CD4-positive, alpha-beta T cell treated with Interleukin-12 subunit alpha and Interleukin-12 subunit beta, for 1 hour (primary cell): ENCODE measurements at regions not wholly inside any gene's neighbourhood (a gene's known extent, or its start where the extent isn't known, plus 50 kb on each side); places are given as distances from the start of the nearest gene placed in this dataset.
"Not testable (repeated sequence)": the region's sequence is repeated elsewhere in the genome, so short reads cannot be mapped to it uniquely, and the experiment has no call there.

ENCODE experiments used
- DNase-seq: peaks from one replicate; pipeline ENCODE4 v3.0.0-alpha.2; 2020

DNA sequence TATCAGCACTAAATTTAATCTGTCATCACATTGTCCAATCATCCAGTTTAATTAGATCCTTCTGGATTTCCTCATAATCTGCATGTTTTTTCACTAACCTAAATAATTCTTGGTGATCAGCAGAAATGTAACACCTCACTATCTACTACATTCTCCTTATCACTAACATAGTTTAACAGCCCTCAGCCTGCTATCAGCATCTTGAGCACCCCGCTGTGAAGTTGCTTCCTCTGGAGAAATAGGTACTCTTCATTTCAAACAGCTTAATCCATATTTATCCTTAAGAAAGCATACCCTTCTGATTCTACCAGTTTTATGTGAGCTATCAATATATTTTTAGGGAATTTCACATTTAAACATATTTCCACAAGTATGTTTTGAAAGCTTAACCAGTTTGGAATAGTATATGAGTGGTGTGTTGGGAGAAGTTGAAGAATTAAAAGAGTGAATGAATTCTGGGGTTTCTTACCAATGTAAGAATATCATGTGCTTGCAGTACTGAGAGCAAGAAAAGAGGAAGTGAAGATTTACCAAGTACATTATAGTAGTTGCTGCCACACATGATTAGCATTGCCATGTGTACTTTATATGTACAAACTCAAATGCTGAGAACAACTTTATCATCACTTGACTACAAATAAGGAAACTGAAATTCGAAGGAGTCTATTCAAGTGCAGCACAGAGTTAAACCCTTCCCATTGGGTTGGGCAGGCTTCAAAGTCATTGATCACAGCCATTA, 771.1 kb upstream of the ADGRL4 start:
- no peak for DNase-seq

DNA sequence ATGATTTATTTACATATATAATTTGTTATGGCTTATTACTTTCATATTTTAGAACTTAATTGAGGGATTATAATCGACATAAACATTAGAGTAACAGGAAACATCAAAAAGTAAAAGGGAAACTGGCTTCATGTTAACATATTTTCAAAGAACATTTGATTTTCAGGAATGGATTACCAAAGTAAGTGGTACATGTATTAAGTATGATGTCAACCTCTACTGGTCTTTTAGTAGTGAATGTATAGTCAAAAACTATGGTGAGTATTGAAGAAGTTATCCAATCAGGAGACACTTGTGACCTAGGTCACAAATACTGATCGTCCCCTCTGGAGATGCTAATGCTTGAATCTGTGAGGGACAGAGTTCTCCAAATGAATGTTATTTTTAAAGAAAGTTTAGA, 768.9 kb upstream of the ADGRL4 start:
- DNase-seq, result no peak

DNA sequence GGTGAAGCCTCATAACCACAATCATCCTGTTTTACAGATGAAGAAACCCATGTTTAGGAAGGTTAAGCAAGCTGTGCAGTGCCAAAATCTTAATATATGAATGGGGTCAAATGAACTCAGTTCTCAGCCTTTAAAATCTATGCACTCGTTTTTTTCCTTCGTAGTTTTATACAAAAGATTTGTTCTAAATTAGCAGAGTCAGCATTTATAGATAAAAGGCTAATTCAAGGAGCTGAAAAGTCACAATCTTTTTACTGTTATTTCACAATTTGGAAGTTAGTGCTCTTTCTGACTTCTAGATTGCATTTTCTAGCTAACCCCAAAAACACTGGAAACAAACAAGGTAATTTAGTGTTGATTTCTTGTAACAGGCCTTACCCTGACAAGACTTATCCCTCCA, 766.9 kb upstream of the ADGRL4 start:
- no peak for DNase-seq

DNA sequence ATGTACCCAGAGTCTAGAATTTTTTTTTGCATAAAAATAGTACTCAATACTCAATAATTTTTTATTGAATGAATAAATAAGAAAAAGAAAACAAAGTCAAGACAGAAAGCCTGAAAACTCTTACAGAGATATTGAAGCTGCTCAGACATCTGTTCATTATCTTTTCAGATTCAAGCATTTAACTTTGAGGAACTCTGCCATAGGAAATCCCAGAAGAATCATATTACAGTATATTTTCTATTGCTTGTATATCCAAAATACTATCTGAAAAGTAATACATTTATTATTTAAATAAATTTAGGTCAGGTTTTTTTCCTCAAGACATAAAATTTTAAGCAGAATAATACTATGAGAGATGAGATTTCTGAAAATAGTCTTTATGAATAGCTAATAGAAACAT, 755.9 kb upstream of the ADGRL4 start:
- no peak for DNase-seq

DNA sequence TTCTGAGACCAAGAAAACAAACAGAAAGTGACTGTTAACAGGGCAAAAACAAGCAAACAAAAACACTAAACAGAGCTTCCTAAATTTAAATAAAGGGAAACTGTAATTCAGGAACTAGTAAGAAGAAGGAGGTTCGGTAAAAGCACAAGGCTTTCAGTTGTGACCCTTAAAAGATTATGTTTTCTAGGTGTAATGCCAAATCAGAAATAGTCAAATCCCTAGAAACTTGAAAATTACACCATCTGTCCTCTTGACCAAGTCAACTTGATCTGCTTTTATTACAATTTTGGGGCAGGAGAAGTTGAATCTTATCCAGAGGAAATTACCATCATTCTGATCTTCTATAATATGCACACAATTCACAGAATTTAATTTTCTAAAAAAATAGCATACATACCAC, 754.0 kb upstream of the ADGRL4 start:
- no peak for DNase-seq

DNA sequence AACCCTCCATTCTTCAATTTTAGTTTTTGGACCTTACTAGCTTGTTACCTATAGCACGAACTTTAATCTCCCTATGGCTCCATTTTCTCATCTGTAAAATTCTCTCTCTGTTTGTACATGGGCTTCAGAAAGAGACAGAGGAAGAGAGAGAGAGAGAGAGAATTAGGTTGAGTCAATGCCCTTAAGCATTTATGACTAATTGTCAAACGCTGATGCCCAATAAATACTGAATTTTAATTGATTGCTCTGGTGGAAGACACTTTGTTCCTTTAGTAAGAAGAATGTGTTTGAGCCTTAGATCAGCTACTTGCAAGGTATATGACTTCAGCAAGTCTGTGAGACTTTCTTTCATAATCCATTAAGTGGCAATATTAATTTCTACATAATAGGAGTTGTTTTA, 743.1 kb upstream of the ADGRL4 start:
- no peak for DNase-seq

DNA sequence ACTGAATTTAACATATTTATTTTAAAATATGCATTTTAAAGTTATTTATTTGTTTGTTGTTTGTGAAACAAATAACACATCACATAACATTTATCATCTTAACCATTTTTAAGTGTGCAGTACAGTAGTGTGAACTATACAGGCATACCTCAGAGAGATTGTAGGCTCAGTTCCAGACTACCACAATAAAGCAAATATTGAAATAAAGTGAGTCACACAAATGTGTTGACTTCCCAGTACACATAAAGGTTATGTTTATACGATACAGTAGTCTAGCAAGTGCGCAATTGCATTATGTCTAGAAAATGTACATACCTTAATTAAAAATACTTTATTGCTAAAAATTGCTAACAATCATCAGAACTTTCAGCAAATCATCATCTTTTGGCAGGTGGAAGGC, 739.4 kb upstream of the ADGRL4 start:
- DNase-seq, result no peak

DNA sequence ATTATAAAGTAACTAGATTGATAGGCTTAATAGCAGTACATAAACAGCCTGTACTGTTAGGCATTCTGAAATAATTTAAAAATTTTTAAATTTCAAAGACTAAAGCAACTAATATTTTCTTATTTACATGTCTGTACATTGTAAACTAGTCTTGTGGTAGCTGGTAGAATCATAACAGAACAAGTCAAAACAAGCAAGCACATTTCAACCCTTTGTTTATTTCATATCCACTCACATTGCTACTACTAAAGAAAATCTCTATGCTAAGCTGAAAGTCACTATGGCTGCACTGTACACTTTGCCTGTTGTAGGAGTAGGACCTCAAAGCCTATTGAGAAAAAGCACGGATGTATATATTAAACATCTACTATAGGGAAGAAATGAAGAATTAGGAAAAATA, 738.2 kb upstream of the ADGRL4 start:
- no peak for DNase-seq

DNA sequence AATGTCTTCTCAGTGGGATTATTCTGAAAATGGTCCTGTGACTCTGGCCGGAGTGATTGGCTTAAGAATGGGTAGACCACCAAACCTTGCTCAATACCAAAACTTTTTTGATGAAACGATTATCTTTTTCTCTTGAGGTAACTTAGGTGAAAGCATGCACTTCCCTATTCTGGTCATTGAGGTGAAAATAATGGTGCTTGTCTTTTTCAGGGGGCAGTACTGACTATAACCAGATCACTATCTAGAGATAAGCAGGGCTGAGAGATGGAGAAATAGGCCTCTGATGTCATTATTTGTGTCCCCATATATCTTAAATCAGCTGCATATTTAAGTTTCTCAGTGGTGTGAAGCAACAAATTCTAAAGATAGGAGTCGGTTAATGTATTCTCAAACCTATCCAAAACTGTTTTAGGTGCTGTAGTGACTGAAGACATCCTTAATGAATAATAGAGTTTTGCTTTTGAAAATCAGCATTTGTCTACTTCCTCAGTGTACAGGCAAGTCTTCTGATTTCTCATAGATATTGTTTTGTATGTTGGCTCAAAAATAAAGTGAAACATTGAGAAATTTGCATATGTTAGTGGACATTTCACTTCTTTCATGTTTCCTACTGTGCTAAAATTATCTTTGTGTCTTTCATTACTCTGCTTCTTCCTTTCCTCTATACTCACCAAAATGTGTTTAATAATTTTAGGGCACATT, 735.3 kb upstream of the ADGRL4 start:
- no peak for DNase-seq

DNA sequence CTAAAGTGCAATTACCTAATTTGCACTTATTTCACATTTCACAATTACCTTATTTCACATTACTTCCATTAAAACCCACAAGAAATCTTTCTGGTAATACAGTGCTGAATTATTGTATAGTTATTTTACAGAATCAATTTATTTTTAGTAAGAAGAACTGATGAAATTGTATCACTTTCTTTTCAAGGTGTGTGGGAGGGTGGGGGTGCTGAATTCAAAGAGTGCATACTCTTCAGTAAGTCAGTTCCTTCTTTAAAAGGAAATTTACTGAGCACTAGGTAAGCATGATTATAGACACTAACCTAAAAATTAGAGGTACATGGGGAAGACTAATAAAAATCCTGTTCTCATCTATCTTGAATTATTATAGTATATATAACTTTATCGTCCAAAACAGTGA, 731.6 kb upstream of the ADGRL4 start:
- no peak for DNase-seq

DNA sequence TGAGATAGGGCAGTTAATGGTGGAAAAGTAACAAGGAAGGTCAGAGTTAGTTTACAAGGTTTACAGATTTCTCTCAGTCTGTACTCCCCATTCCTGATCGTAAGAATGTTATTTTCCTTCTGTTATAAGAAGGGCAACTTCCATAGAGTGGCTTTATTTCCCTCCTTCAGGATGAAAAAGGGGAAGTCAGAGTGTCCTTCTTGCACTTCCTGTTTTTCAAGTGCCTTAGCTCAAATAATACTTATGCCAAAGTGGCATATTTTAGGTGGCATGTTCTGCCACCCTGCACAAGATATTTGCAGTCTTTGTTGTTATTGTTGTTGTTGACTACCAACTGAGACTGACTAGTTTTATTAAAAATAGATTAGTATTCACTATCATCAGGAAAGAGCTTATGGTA, 730.7 kb upstream of the ADGRL4 start:
- no peak for DNase-seq

DNA sequence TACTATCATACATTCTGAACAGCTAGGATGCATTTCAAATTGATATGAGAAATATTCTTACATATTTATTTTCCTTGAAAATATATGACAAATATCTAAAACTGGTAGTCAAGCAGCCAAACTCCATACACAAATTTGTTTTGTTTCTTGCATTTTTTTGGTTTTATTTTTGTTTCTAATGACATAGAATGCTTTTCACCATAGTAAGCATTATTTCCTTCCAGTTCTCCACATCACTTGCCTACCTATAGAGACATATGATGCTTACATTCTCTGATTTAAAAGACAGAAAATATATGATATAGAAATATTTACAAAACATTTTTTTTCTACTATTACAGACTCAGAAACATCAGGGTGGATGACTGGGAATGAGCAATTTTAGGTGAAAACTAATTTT, 726.4 kb upstream of the ADGRL4 start:
- no peak for DNase-seq

DNA sequence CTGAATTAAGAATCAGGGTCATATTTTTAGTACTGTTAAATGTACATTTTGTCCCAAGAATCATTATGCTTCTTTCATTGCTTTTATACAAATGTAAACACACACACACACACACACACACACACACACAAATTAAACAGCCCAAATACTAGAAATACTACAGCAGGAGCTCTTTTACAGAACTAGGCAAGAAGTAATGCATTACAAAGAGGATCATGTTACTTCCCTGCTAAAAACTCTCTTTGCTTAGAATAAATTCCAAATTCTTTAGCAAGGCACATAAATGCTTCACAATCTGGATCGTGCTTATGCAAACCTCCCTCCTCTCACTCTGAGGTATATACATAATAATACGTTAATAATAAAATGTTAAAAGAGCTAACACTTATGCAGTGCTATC, 720.4 kb upstream of the ADGRL4 start:
- DNase-seq, result no peak

DNA sequence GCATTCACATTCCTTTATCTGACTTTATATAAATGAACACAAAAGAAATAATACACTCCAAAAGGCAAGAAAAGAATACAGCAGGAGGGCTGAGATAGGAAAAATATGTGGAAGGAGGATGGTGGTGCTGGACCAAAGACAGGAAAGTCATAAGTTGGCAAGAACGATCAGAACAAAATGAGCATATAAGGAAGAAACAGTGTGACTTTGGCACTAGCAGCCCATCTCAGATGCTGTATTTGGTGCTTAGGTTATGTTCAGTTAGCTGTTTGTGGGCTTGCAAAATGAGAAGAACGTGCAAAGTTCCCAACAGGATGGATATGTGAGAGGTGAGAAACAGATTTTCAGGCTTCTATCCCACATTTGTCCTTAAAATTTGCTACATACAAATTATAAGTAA, 719.8 kb upstream of the ADGRL4 start:
- DNase-seq, result no peak

DNA sequence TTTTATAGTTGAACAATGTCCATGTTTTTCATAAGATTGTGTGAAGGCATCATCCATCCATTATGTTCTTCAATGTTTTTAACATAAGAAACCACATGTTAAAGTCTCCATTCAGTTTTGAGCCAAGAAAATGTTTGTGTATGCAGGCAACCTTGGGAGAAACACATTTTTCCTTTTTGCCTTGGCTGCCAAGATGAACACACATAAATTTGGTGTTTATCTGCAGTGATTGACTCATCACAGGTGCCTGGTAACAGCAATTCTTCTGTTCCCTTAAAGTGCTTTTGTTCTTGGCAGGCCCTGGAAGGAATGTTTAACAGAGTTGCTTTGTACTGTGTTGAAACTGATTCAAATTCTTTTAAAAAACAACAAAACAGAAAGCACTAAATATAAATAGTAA, 709.9 kb upstream of the ADGRL4 start:
- DNase-seq, result no peak

DNA sequence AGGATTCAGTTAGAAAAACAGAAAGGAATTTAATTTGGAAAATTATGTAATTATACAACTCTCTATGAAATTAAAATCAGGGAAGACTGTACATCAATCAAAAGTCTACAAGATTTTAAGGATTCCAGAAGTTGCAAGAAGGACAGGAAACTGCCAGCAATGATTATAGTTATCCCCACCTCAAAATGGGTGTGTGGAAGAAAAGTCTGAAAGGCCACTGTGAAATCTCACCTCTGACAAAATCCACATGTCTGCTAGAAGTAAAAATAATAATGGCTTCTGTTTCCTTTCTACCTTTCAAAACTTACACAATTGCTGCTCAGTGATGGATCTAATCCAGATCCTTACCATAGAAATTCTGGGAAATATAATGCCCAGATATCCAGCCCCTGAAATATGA, 708.1 kb upstream of the ADGRL4 start:
- no peak for DNase-seq

DNA sequence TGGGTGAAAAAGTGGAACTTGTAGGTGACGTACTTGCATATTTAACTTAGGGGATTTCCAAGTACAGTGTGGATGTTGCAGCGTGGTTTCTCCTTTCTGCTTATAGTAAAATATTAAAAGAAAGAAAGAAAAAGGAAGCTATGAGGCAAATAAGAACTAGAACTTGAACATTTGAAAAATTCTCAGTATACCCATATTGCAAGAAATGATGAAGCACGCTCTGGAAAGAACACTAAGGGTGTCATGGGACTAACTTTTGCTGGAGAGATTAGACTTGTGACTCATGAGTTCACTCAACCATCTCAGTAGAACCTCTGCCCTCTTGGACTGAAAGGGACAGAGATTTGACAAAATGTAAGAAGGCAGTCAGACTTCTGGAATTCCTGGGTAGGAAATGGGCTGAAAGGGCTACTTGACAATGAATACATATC, 704.5 kb upstream of the ADGRL4 start:
- DNase-seq, result no peak

DNA sequence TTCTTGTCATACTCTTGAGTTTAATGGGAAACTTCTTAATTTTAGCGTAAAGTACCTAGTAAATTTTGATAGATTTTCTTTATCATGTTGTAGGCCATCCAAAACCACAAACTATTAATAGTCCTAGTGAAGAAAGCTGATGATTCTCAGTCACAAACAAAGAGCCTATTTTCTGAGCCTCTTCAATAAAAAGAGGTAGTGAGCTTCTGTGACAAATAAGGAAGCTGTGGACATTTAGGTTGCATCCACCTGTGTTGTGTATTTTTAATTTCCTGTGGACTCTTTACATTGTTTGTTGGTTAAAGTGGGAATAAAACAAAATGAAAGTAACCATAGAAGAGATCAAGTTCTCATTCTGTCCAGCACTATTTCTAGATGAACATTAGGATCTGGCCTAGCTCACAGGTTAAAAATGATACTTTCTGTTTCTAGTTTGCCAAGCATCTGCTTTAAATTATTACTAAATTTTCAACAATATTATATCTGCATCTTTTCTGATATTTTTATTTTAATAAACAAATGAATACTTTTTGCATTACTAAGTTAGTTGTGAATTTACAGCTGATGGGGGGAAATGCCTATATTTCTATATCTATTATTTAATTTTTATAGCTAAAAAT, 702.2 kb upstream of the ADGRL4 start:
- no peak for DNase-seq

DNA sequence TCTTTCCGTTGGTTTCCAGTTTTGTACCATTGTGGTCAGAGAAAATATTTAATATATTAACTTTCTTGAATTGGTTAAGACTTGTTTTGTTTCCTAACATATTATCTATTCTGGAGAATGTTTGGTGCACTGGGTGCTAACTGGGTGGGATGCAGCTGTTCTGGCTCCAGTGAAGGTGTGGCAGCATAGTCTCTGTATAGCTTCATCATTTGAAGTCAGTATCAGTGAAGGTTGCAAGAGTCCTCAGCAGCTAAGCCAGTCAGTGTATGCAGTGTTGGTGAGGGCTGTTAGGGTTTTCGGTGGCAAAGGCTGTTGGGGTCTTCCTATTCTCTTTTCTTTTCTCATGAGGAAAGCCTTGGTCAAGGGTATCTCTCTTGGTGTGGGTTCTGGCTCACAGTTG, 698.7 kb upstream of the ADGRL4 start:
- DNase-seq, result no peak

DNA sequence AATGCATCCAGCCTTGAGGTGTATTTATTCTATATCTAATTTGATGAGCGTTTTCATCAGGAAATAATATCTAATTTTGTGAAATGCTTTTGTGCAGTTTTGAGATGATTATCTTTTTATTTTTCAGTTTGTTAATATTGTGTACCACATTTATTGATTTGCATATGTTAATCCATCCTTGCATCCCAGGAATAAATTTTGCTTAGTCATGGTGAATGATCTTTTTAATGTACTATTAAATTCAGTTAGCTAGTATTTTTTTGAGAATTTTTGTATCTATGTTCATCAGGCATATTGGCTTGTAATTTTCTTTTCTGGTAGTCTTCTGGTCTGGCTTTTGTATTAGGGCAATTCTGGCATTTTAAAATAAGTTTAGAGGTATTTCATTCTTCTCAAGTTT, 697.5 kb upstream of the ADGRL4 start:
- no peak for DNase-seq

DNA sequence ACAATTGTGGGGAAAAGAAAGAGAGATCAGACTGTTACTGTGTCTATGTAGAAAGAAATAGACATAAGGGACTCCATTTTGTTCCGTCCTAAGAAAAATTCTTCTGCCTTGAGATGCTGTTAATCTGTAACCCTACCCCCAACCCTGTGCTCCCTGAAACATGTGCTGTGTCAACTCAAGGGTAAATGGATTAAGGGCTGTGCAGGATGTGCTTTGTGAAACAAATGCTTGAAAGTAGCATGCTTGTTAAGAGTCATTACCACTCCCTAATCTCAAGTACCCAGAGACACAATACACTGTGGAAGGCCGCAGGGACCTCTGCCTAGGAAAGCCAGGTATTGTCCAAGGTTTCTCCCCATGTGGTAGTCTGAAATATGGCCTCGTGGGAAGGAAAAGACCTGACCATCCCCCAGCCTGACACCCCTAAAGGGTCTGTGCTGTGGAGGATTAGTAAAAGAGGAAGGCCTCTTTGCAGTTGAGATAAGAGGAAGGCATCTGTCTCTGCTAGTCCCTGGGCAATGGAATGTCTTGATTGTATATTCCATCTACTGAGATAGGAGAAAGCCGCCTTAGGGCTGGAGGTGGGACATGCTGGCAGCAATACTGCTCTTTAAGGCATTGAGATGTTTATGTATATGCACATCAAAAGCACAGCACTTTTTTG, 695.9 kb upstream of the ADGRL4 start:
- DNase-seq, result not testable (repeated sequence)

DNA sequence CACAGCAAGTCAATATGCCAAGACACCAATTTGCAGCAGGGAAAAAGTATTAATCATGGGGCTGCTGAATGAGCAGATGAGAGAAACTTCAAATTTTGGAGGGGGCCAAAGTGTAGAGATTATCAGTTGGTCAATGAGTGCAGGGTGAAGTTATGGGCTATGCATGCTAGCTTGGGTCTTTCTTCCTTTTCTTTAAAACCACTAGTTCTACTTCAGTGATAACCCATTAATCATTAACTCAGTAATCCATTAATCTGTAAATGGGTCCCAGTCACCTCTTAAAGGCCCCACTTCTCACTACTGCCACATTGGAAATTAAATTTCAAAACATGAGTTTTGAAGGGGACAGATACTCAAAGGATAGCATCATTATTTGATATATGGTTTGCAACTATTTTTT, 688.6 kb upstream of the ADGRL4 start:
- DNase-seq, result no peak

DNA sequence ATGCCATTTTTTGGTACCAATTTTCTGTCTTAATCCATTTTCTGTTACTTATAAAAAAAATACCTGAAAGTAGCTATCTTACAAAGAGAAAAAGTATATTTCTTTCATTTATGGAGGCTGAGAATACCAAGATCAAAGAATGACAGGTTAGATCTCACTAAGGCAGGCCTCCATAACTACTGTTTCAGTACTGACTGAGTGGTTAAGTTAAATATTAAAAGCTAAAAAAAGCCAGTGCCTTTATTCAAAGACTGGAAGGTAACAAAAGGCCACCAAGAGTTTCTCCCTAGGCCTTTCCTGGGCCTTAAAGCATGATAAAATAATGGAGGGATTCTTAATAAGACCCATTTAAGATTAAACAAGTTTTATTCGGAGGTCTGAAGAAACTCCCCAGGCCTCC, 687.7 kb upstream of the ADGRL4 start:
- DNase-seq, result no peak
